ENCODE measurements at regions not wholly inside any gene's neighbourhood (a gene's known extent, or its start where the extent isn't known, plus 50 kb on each side); places are given as distances from the start of the nearest gene placed in this dataset.

DNA sequence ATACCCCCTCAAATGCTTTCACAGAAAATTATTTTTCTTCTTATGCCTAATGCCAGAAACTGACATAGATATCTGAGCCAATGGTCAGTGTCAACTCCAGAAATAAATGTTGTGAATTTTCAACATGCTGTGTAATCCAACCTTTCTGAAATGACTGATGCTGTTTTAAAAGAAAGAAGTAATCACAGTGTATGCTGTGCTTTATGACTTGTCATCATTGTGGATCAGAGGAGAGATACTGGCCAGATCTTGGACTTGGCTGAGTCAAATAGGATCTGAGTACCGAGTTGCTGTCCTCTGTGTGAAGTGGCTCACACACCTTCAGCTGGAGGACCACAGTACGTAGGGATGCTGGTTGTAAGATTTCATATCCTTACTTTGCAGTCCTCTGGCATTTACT lies 89.9 kb upstream of the ARHGAP20 start:
- DNase-seq (ENCODE audit: insufficient read length, low spot score) (no peak), FAIRE-seq (no peak)

GRCh38 chr11:110801328-110801727 lies 89.1 kb upstream of the ARHGAP20 start:
- FAIRE-seq = no peak
- no peak for DNase-seq (ENCODE audit: insufficient read length, low spot score)

DNA sequence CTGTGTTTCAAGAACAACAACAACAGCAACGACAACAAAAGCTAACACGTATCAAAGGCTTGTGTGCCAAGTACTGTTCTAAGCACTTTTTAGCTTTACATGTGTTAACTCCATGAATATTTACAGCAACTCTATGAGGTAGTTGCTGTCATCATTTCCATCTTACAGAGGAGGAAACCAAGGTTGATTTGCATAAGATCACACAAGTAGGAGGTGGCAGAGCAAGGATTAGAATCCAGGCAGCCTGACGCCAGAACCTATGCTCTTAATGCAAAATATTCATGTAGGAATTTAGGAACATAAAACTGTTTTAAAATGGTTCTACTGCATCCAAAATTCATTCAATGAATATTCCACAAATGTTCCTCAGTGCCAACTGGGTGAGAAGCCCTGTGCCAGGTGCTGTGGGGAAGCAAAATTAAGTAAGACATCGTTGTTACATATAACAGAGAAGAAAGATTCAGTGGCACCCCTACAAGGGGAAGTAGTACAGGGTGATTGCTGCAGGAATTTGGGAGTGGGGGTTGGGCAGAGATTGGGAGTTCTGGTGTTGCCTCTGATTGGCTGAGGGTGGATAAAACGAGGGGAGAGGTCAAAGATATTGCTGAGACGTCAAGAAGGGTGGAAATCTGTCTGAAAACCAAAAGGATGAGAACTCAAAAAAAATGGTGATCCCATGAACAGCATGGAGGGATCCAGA lies 86.1 kb upstream of the ARHGAP20 start:
- FAIRE-seq (no peak), DNase-seq (ENCODE audit: insufficient read length, low spot score) (no peak)

DNA sequence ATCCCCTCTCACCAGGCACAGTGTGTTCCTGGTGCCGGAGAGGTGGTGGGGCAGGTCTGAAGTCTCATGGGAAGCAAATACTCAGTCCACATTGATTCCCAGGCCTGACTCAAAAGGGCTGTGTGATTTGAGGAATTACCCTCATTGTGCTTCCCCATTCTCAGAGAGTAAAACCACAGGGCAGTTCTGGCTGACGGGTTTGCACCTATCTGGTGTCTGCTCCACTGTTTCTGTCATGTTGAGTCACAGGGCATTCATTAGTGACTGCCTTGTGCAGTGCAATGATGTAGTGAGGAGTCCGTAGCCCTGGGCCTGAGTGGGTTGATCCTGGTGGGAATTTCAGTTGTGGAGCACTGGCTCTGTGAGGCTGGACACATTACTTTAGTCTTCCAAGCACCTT lies 85.2 kb upstream of the ARHGAP20 start:
- DNase-seq (ENCODE audit: insufficient read length, low spot score) = no peak
- FAIRE-seq = peak; percentile 83

GRCh38 chr11:110795112-110795624 lies 82.9 kb upstream of the ARHGAP20 start:
- no peak for FAIRE-seq
- DNase-seq (ENCODE audit: insufficient read length, low spot score) = no peak

DNA sequence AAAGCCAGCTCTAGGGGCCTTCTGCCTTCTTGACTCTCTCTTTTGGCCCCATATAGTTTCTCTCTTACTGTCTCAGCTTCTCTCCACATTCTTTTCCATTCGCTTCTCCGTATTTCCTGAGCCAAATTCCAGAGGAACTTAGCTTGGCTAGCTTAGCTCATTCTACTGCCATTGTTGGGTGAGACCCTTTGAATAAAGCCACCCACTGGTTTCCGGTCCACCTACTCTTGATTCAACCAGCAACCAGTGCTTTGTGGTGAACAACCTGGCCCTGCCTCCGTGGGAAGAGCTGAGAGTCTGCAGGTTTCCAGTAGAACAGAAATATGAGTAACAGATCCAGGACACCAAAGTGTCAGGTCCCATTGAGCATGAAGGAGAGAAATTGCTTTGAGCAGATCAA lies 81.3 kb upstream of the ARHGAP20 start:
- DNase-seq (ENCODE audit: insufficient read length, low spot score) = no peak
- FAIRE-seq = no peak

GRCh38 chr11:110791621-110792020 lies 79.4 kb upstream of the ARHGAP20 start:
- no peak for FAIRE-seq
- DNase-seq (ENCODE audit: insufficient read length, low spot score) = no peak

DNA sequence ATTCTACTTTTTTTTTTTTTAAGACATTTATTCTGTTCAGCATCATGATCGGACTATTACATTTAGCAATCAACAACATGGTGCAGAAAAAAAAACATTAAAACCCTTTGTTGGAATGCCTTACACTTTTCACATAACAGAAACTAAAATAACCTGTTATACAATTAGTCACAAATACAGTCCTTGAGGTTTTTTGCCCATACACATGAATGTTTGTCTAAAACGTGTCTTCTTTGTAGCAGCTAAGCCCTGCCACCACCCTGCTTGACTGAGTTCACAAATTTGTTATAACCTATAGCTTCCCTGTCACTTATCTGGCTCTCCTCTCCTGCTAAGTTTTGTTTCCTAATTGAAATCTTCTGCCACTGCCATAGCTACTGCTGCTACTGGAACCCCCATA lies 75.4 kb upstream of the ARHGAP20 start:
- FAIRE-seq = no peak
- no peak for DNase-seq (ENCODE audit: insufficient read length, low spot score)

DNA sequence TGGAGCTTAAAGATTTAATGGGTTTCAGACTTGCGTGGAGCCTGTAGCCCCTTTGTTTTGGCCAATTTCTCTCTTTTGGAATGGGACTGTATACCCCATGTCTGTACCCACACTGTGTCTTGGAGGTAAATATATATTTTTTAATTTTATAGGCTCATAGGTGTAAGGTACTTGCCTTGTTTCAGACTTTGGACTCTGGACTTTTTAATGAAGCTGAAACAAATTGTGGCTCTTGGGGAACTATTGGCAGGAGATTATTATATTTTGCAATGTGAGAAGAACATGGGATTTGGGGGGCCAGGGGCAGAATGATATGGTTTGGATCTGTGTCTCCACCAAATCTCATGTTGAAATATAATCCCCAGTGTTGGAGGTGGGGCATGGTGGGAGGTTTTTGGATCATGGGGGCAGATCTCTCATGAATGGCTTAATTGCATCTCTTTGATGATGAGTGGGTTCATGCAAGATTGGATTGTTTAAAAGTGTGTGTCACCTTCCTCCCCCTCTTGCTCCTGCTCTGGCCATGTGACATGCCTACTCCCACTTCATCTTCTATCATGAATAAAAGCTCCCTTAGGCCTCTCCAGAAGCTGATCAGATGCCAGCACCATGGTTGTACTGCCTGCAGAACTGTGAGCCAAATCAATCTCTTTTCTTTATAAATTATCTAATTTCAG lies 74.1 kb upstream of the ARHGAP20 start:
- no peak for DNase-seq (ENCODE audit: insufficient read length, low spot score)
- FAIRE-seq = no peak

- no peak for FAIRE-seq
- no peak for DNase-seq (ENCODE audit: insufficient read length, low spot score)
Measured at GRCh38 chr11:110785398-110785797, 73.2 kb upstream of the ARHGAP20 start.

GRCh38 chr11:110782616-110783015 lies 70.4 kb upstream of the ARHGAP20 start:
- DNase-seq (ENCODE audit: insufficient read length, low spot score) (no peak), FAIRE-seq (no peak)

- FAIRE-seq (no peak), DNase-seq (ENCODE audit: insufficient read length, low spot score) (no peak)
Measured at GRCh38 chr11:110779108-110779507, 66.9 kb upstream of the ARHGAP20 start.

DNA sequence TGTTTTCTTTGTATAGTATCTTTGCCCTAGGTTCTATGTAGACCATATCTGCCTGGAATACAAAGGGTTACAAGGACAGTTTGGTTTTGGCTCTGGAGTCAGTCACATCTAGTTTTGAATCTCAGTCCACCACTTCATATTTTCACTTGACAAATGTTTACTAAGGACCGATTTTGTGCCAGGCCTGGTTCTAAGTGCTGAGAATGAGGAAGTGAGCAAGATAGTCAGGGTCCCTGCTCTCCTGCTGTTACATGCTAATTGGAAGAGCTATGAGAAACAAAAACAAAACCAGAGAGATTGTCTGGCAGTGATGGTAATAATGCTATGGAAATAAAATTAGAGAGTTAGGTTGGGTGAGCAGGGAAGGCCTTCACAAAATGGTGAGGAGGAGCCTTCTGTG lies 66.1 kb upstream of the ARHGAP20 start:
- DNase-seq (ENCODE audit: insufficient read length, low spot score) (no peak), FAIRE-seq (no peak)

GRCh38 chr11:110777775-110778174 lies 65.5 kb upstream of the ARHGAP20 start:
- no peak for FAIRE-seq
- DNase-seq (ENCODE audit: insufficient read length, low spot score) = no peak

DNA sequence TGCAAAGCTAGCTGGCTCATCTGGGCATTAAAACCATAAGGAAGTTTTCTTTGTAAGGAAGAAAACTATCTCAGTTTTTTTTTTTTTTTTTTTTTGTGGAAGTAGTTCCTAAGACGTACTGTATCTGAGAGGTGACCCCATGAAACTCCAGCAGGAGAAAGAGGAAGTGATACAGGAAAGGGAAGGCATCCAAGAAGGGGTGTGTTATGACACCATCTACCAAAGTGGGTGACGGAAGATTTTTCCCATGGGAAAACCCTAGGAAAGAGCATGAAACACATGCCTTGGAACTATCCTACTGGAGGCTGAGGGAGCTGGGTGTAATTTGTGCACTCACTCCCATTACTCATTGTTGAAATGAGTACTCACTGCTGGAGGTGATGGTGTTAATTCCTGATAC lies 63.8 kb upstream of the ARHGAP20 start:
- DNase-seq (ENCODE audit: insufficient read length, low spot score) (no peak), FAIRE-seq (no peak)

DNA sequence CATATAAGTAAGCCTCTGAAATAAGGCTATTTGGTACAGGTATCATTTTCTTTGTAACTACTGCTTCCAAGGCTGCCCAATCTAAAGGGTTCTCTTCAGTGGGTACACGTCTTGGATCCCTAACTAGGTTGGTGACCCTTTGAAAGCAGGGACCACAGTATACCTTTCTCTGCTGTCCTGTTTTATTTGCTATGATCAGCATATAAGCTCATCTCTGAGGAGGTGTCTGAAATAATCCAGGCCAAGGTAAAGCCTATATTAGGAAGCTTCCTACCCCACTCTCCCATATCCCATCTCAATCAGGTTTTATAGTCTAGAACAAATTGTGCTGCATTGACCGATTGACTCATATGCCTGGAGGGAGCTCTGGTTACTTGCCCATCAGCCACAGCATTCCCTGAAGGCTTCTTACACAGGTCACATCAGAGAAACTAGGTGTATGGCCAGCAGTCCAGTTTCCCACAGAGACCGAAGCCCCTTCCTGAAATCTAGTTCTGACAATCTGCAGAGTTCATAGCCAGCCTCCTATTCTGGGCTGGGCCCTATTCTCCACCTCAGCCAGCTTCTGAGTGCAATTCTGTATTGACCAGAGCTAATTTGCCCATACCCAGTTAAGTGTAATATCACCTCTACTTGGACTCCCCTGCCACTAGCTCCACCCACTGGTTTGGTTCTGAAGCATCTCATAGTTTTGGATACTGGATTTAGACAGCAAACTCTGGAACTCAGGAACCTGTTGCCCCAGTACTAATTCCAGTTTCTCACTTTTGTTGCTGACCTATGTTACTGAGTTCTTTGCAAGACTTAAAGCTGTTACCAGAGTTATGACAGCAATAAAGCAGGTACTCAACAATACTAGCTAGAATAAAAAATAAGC lies 62.1 kb upstream of the ARHGAP20 start:
- no peak for DNase-seq (ENCODE audit: insufficient read length, low spot score)
- FAIRE-seq = no peak

DNA sequence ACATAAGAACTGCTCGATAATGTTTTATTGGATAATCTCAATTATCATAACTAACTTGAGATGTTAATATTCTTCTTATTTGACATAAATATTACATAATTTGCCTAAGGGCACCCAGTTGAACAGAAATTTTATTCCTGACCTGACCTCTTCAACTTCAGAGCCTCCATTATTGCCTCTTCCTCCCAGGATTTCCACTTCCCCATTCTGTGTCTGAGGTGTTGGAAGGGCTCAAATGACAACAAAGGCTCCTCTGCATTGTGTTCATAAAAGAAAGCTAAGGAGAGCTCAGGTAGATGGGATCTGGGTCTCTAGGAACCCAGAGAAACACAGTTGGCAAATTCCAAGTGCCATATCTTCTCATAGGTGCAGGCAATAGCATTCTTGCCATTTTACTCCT lies 61.2 kb upstream of the ARHGAP20 start:
- FAIRE-seq (no peak), DNase-seq (ENCODE audit: insufficient read length, low spot score) (no peak)

DNA sequence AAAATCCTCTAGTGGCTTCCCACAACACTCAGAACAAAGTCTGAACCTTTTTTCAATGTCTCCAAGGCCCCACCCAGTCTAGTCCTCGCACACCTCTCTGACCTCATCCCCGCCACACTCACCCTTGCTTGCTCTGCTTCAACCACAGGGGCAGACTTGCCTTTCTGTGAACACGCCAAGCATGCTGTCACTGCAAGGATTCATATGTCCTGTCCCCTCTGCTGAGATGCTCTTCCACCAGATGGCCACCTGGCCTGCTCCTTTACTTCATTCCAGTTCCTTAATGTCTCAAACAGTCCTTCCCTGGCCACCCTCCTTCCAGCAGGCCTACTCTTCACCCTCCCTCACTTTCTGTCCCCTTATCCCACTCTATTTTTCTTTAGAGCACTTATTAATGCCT lies 60.6 kb upstream of the ARHGAP20 start:
- FAIRE-seq (no peak), DNase-seq (ENCODE audit: insufficient read length, low spot score) (no peak)

DNA sequence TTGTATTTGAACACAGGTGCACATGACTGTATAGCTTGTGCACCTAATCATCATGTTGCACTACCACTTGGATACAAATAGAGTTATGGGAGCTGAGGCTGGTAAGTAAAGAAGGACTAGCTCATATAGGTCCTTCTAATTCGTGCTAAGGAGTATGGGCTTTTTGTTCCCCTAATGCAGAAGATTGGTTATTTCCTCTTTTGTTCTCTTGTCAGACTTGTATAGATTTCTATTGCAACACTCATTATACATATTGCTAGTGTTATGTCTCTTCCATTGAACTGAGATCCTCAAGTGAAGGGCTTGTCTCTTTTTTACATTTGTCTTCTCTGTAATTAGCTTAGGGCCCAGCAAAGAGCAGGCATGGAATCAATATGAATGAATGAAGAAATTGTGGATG lies 54.1 kb upstream of the ARHGAP20 start:
- no peak for FAIRE-seq
- no peak for DNase-seq (ENCODE audit: insufficient read length, low spot score)

- DNase-seq (ENCODE audit: insufficient read length, low spot score) (no peak), FAIRE-seq (no peak)
Measured at GRCh38 chr11:110764485-110764884, 52.2 kb upstream of the ARHGAP20 start.

DNA sequence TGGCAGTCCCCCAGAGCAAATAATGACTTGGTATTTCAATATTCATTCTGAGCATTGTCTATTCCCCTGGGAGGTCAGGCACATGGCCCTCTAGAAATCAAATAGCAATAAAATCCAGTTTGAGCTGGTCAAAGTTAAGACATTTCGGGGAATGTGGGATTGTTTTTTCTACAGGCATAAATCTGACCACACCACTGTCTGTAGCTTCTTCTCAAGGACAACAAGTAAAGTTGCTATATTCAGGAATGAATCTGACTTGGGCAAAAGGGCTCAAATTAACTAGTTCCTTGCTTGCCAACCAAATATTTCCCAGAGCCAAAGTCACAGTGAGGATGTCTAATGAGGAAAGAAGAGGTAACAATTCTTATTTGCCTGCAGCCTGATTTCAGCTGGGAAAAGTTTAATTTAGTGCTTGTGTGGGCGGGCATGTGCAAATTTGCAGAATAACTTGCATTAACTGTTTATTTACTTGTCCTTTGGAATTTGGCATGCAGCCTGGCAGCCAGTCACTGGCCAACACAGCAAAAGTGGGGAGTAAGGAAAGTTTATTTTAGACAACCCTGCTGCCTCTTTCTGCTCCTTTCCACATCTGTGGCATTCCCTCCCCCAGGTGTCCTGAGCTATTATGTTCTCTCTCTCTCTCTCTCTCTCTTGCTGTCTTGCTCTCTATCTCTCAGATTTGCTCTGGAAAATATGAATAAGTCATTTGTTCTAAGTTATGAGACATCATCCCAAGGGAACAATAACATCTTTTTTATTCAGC lies 51.2 kb upstream of the ARHGAP20 start:
- DNase-seq (ENCODE audit: insufficient read length, low spot score) (no peak), FAIRE-seq (no peak)
